Osteocyte (in vitro differentiated cells): ENCODE measurements at regions not wholly inside any gene's neighbourhood (a gene's known extent, or its start where the extent isn't known, plus 50 kb on each side); places are given as distances from the start of the nearest gene placed in this dataset.

Experiments used
- DNase-seq: peaks from one replicate; pipeline ENCODE4 v3.0.0; 2021; ENCODE audit warnings: mixed read lengths; ENCODE audit not compliant: unreplicated experiment; ENCODE audit errors: extremely low spot score
- H3K27ac Mint-ChIP-seq: one replicate; pipeline ENCODE4 v1.8.0; 2021; ENCODE audit warnings: mild to moderate bottlenecking, mixed read lengths; ENCODE audit not compliant: unreplicated experiment
- H3K27me3 Mint-ChIP-seq: one replicate; pipeline ENCODE4 v1.8.0; 2021; ENCODE audit warnings: mixed read lengths; ENCODE audit not compliant: unreplicated experiment
- H3K36me3 Mint-ChIP-seq: one replicate; pipeline ENCODE4 v1.8.0; 2021; ENCODE audit warnings: mixed read lengths; ENCODE audit not compliant: unreplicated experiment
- H3K4me1 Mint-ChIP-seq: one replicate; pipeline ENCODE4 v1.8.0; 2021; ENCODE audit warnings: mixed read lengths; ENCODE audit not compliant: unreplicated experiment
- H3K4me3 Mint-ChIP-seq: one replicate; pipeline ENCODE4 v1.8.0; 2021; ENCODE audit warnings: mild to moderate bottlenecking, moderate library complexity, mixed read lengths; ENCODE audit not compliant: unreplicated experiment
- H3K9me3 Mint-ChIP-seq: one replicate; pipeline ENCODE4 v1.8.0; 2021; ENCODE audit warnings: mixed read lengths; ENCODE audit not compliant: unreplicated experiment
- TF ChIP-seq, protein P1 (sequence below): fragments of 200-600 bp; sonication (generic); IDR thresholded peaks from 2 replicates; pipeline ENCODE4 v1.5.0; 2021; ENCODE audit warnings: antibody characterized with exemption, mild to moderate bottlenecking, moderate library complexity

GRCh38 chr10:61825001-61825400 lies 76.5 kb upstream of the ARID5B start:
- no peaks in the 10 kb centered on the region for H3K27me3 Mint-ChIP-seq
- no peak for DNase-seq
- no peaks in the 10 kb centered on the region for H3K36me3 Mint-ChIP-seq
- H3K4me3 Mint-ChIP-seq: no peak overlapping the region
- H3K27ac Mint-ChIP-seq: no peak overlapping the region
- H3K4me1 Mint-ChIP-seq: peaks cover 5% of the 10 kb centered on the region
- H3K9me3 Mint-ChIP-seq: no peaks in the 10 kb centered on the region
- TF ChIP-seq, protein P1, sequence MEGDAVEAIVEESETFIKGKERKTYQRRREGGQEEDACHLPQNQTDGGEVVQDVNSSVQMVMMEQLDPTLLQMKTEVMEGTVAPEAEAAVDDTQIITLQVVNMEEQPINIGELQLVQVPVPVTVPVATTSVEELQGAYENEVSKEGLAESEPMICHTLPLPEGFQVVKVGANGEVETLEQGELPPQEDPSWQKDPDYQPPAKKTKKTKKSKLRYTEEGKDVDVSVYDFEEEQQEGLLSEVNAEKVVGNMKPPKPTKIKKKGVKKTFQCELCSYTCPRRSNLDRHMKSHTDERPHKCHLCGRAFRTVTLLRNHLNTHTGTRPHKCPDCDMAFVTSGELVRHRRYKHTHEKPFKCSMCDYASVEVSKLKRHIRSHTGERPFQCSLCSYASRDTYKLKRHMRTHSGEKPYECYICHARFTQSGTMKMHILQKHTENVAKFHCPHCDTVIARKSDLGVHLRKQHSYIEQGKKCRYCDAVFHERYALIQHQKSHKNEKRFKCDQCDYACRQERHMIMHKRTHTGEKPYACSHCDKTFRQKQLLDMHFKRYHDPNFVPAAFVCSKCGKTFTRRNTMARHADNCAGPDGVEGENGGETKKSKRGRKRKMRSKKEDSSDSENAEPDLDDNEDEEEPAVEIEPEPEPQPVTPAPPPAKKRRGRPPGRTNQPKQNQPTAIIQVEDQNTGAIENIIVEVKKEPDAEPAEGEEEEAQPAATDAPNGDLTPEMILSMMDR: no peak

- Mint-ChIP-seq H3K9me3 (no peaks in the 10 kb centered on the region), H3K36me3 (no peaks in the 10 kb centered on the region), H3K4me3 (no peak overlapping the region), H3K4me1 (peaks cover 5% of the 10 kb centered on the region), H3K27me3 (no peaks in the 10 kb centered on the region), H3K27ac (no peak overlapping the region)
- TF ChIP-seq, protein P1: no peak
- no peak for DNase-seq
Observed at GRCh38 chr10:61825628-61826027, 75.9 kb upstream of the ARID5B start.

GRCh38 chr10:61828034-61828433 lies 73.5 kb upstream of the ARID5B start:
- Mint-ChIP-seq H3K9me3 (no peaks in the 10 kb centered on the region), H3K4me1 (peaks cover 5% of the 10 kb centered on the region), H3K36me3 (peaks cover under 1% of the 10 kb centered on the region), H3K4me3 (no peak overlapping the region), H3K27ac (no peak overlapping the region), H3K27me3 (no peaks in the 10 kb centered on the region)
- TF ChIP-seq, protein P1: no peak
- DNase-seq: no peak

- TF ChIP-seq, protein P1: no peak
- H3K27ac Mint-ChIP-seq: no peak overlapping the region
- DNase-seq: no peak
- no peaks in the 10 kb centered on the region for H3K27me3 Mint-ChIP-seq
- H3K36me3 Mint-ChIP-seq: peaks cover 1% of the 10 kb centered on the region
- H3K4me1 Mint-ChIP-seq: peaks cover 5% of the 10 kb centered on the region
- no peaks in the 10 kb centered on the region for H3K9me3 Mint-ChIP-seq
- H3K4me3 Mint-ChIP-seq: no peak overlapping the region
Observed at GRCh38 chr10:61828788-61829187, 72.7 kb upstream of the ARID5B start.

GRCh38 chr10:61830072-61830845 lies 71.2 kb upstream of the ARID5B start:
- Mint-ChIP-seq H3K27ac (no peak overlapping the region), H3K4me1 (peaks cover 13% of the 10 kb centered on the region), H3K4me3 (no peak overlapping the region), H3K9me3 (no peaks in the 10 kb centered on the region), H3K36me3 (peaks cover 1% of the 10 kb centered on the region), H3K27me3 (no peaks in the 10 kb centered on the region)
- TF ChIP-seq, protein P1: no peak
- no peak for DNase-seq
